ENCODE measurements at regions not wholly inside any gene's neighbourhood (a gene's known extent, or its start where the extent isn't known, plus 50 kb on each side); places are given as distances from the start of the nearest gene placed in this dataset.

GRCh38 chr10:9209105-9209798 lies 1154.8 kb downstream of the GATA3 start:
- intact Hi-C loops (cut with micrococcal nuclease): loop anchor here (1.0 to 5.0 kb wide), 3 partner anchors 1337 to 1684 kb away; no protein-coding TSS in a partner anchor
- DNase-seq (ENCODE audit: low read depth, low spot score) (peak; percentile 33), ATAC-seq (peak; percentile 47)
- BruUV-seq (replicated peaks): no TSS peak
- H3K9me3 ChIP-seq (ENCODE audit: control insufficient read depth in 1 of 2, insufficient read depth in 1 of 2, low read depth in 1 of 2, low read length in 2 of 2): no peaks in the 10 kb centered on the region
- TF ChIP-seq EZH2 (IDR thresholded peaks at IDR 0.05) (no peak), POLR2A (IDR thresholded peaks at IDR 0.05; ENCODE audit: borderline replicate concordance, extremely low read depth, insufficient read depth, insufficient read length) (no peak), RAD21 (IDR thresholded peaks at IDR 0.05; ENCODE audit: low read depth) (peak; percentile 61), TCF7L2 (IDR thresholded peaks at IDR 0.05; ENCODE audit: borderline replicate concordance, extremely low read depth, insufficient read depth, insufficient read length) (peak; percentile 7), CTCF (IDR thresholded peaks at IDR 0.05 in 2 of 3, conservative IDR thresholded peaks at IDR 0.05 in 1 of 3; ENCODE audit: borderline replicate concordance in 1 of 3, insufficient read depth in 1 of 3, low read depth in 2 of 3, low read length in 2 of 3) (peak; percentile 32 to 80 (median 75); a peak in 5 of 6 replicates), ZFX (IDR thresholded peaks at IDR 0.05) (no peak)
- H3K79me2 ChIP-seq (ENCODE audit: insufficient read depth, low read length): no peaks in the 10 kb centered on the region
- RAD21 ChIA-PET (ENCODE audit: low non-redundant PET in 1 of 2, low total read pairs in 2 of 2, uncharacterized antibody in 2 of 2, unreplicated experiment in 2 of 2): no interaction called here
- H3K27me3 ChIP-seq (ENCODE audit: insufficient read depth, low read length): no peaks in the 10 kb centered on the region
- no peak overlapping the region for H3K4me2 ChIP-seq (ENCODE audit: low read length)
- H3K4me1 ChIP-seq (ENCODE audit: control insufficient read depth in 1 of 2, insufficient read depth in 2 of 2, low read length in 2 of 2): no peaks in the 10 kb centered on the region
- CTCF ChIA-PET: interaction anchor here (2.1 to 2.4 kb wide), 2 partner anchors 1337 to 1684 kb away, joined by 11 to 15 read pairs; no protein-coding TSS in a partner anchor
- H3K4me3 ChIP-seq (replicated peaks in 1 of 2; ENCODE audit: low read depth in 1 of 2, low read length in 2 of 2): no peak overlapping the region
- H4K20me1 ChIP-seq (ENCODE audit: insufficient read depth): no peaks in the 10 kb centered on the region
- no peak overlapping the region for H3K27ac ChIP-seq (ENCODE audit: low read depth, low read length)
- no peaks in the 10 kb centered on the region for H3K36me3 ChIP-seq (ENCODE audit: control insufficient read depth in 1 of 2, insufficient read depth in 2 of 2, low read length in 2 of 2)
- no peak overlapping the region for H3K9ac ChIP-seq (ENCODE audit: low read length)
- no peak overlapping the region for H2AFZ ChIP-seq (ENCODE audit: low read depth, low read length, poor library complexity, severe bottlenecking)
- POLR2A ChIA-PET: no interaction called here
- H3K9me2 ChIP-seq (ENCODE audit: insufficient read depth): no peaks in the 10 kb centered on the region

GRCh38 chr10:9211228-9211627 lies 1156.7 kb downstream of the GATA3 start:
- no peaks in the 10 kb centered on the region for H3K36me3 ChIP-seq (ENCODE audit: control insufficient read depth in 1 of 2, insufficient read depth in 2 of 2, low read length in 2 of 2)
- no peak overlapping the region for H3K4me2 ChIP-seq (ENCODE audit: low read length)
- no peak for TF ChIP-seq CBX3 (IDR thresholded peaks at IDR 0.05; ENCODE audit: low read depth)
- peak in 1 of 3 experiments; percentile 27; a peak in 2 of 6 replicates for TF ChIP-seq CTCF (IDR thresholded peaks at IDR 0.05 in 2 of 3, conservative IDR thresholded peaks at IDR 0.05 in 1 of 3; ENCODE audit: borderline replicate concordance in 1 of 3, insufficient read depth in 1 of 3, low read depth in 2 of 3, low read length in 2 of 3)
- POLR2A ChIA-PET: no interaction called here
- no peaks in the 10 kb centered on the region for H3K79me2 ChIP-seq (ENCODE audit: insufficient read depth, low read length)
- ATAC-seq: no peak
- no peaks in the 10 kb centered on the region for H4K20me1 ChIP-seq (ENCODE audit: insufficient read depth)
- H3K4me1 ChIP-seq (ENCODE audit: control insufficient read depth in 1 of 2, insufficient read depth in 2 of 2, low read length in 2 of 2): no peaks in the 10 kb centered on the region
- no peaks in the 10 kb centered on the region for H3K9me2 ChIP-seq (ENCODE audit: insufficient read depth)
- RAD21 ChIA-PET (ENCODE audit: low non-redundant PET in 1 of 2, low total read pairs in 2 of 2, uncharacterized antibody in 2 of 2, unreplicated experiment in 2 of 2): no interaction called here
- no peaks in the 10 kb centered on the region for H3K27me3 ChIP-seq (ENCODE audit: insufficient read depth, low read length)
- no peak overlapping the region for H3K27ac ChIP-seq (ENCODE audit: low read depth, low read length)
- H3K9me3 ChIP-seq (ENCODE audit: control insufficient read depth in 1 of 2, insufficient read depth in 1 of 2, low read depth in 1 of 2, low read length in 2 of 2): peaks cover 0 to 4% of the 10 kb centered on the region in 2 experiments; a peak in 1 of 4 replicates
- DNase-seq (ENCODE audit: low read depth, low spot score): no peak
- BruUV-seq (replicated peaks): no TSS peak
- H3K9ac ChIP-seq (ENCODE audit: low read length): no peak overlapping the region
- H2AFZ ChIP-seq (ENCODE audit: low read depth, low read length, poor library complexity, severe bottlenecking): no peak overlapping the region
- CTCF ChIA-PET: no interaction called here
- no peak overlapping the region for H3K4me3 ChIP-seq (replicated peaks in 1 of 2; ENCODE audit: low read depth in 1 of 2, low read length in 2 of 2)
- intact Hi-C loops (cut with micrococcal nuclease): no loop called here

Data from HCT116 (cell line).